ENCODE measurements at regions not wholly inside any gene's neighbourhood (a gene's known extent, or its start where the extent isn't known, plus 50 kb on each side); places are given as distances from the start of the nearest gene placed in this dataset.

- CTCF ChIA-PET: interaction anchor here (0.8 to 5.8 kb wide), 6 partner anchors 23 to 125 kb away, joined by 3 to 48 read pairs (median 10); no protein-coding TSS in a partner anchor
- no peak overlapping the region for H3K4me2 ChIP-seq (ENCODE audit: control insufficient read depth, insufficient read depth)
- intact Hi-C loops (cut with micrococcal nuclease; ENCODE audit: unreplicated experiment): no loop called here
- H3K4me1 ChIP-seq (ENCODE audit: control insufficient read depth, insufficient read depth, low read length): no peaks in the 10 kb centered on the region
- SMC1A ChIA-PET (ENCODE audit: uncharacterized antibody, unreplicated experiment): interaction anchor here (0.7 to 3.8 kb wide), 4 partner anchors 59 to 133 kb away, joined by 3 to 35 read pairs (median 5); no protein-coding TSS in a partner anchor
- no peak overlapping the region for H2AFZ ChIP-seq (ENCODE audit: control insufficient read depth, low read depth, low read length)
- in situ Hi-C loops (cut with MboI): no loop called here
- H3K27ac ChIP-seq (ENCODE audit: control insufficient read depth, insufficient read depth): no peak overlapping the region
- ATAC-seq: no peak
- DNase-seq (ENCODE audit: low read depth, low spot score): no peak
- no peaks in the 10 kb centered on the region for H4K20me1 ChIP-seq (ENCODE audit: control insufficient read depth, insufficient read depth)
- H3K9me3 ChIP-seq (replicated peaks; ENCODE audit: control insufficient read depth, insufficient read depth, low read length): no peaks in the 10 kb centered on the region
- no peaks in the 10 kb centered on the region for H3K27me3 ChIP-seq (replicated peaks in 1 of 2; ENCODE audit: control insufficient read depth in 2 of 2, insufficient read depth in 2 of 2, low read length in 1 of 2)
- BruUV-seq (replicated peaks): no TSS peak
- WGBS (ENCODE audit: insufficient coverage, insufficient replicate concordance, low lambda C conversion rate, missing lambda C conversion rate): 64% methylated on average over 9 of the region's 9 CpGs
- H3K36me3 ChIP-seq (ENCODE audit: control insufficient read depth in 2 of 2, insufficient read depth in 2 of 2, low read length in 1 of 2): no peaks in the 10 kb centered on the region
- FAIRE-seq: no peak
- H3K9ac ChIP-seq (ENCODE audit: control insufficient read depth, insufficient read depth, low read length): no peak overlapping the region
- H3K4me3 ChIP-seq: no peak overlapping the region
- no peak for TF ChIP-seq NR2C2 (IDR thresholded peaks at IDR 0.05; ENCODE audit: borderline replicate concordance, control insufficient read depth, insufficient read length, low read depth)
- TF ChIP-seq ETV6 (conservative IDR thresholded peaks at IDR 0.05 in 1 of 2, IDR thresholded peaks at IDR 0.05 in 1 of 2; ENCODE audit: borderline replicate concordance in 1 of 2, low read depth in 1 of 2): no peak
- TF ChIP-seq MEF2A (IDR thresholded peaks at IDR 0.05; ENCODE audit: insufficient read depth, low read depth, low read length): no peak
- no peak for TF ChIP-seq HDAC6 (IDR thresholded peaks at IDR 0.05; ENCODE audit: unreplicated experiment)
- TF ChIP-seq KLF5 (IDR thresholded peaks at IDR 0.05; ENCODE audit: partially characterized antibody): no peak
- TF ChIP-seq ZNF274 (IDR thresholded peaks at IDR 0.05; ENCODE audit: insufficient read depth, insufficient read length): no peak
- no peak for TF ChIP-seq USF2 (IDR thresholded peaks at IDR 0.05; ENCODE audit: borderline replicate concordance, low read depth, low read length)
- no peak for TF ChIP-seq SMAD5 (IDR thresholded peaks at IDR 0.05; ENCODE audit: low read depth)
- TF ChIP-seq PKNOX1 (IDR thresholded peaks at IDR 0.05): no peak
- TF ChIP-seq ATF2 (IDR thresholded peaks at IDR 0.05; ENCODE audit: low read length): no peak
- no peak for TF ChIP-seq RFX5 (IDR thresholded peaks at IDR 0.05; ENCODE audit: low read depth, low read length)
- no peak for TF ChIP-seq NFIC (IDR thresholded peaks at IDR 0.05; ENCODE audit: low read depth, low read length)
- POLR2A ChIA-PET: interaction anchor here (0.5 to 0.6 kb wide), 2 partner anchors 9 to 44 kb away, joined by 4 to 5 read pairs; no protein-coding TSS in a partner anchor
- H3K79me2 ChIP-seq (ENCODE audit: control insufficient read depth, insufficient read depth, low read length): peaks cover 14% of the 10 kb centered on the region
- RAD21 ChIA-PET (ENCODE audit: unreplicated experiment): interaction anchor here (0.9 to 3.6 kb wide), 3 partner anchors 9 to 59 kb away, joined by 3 to 21 read pairs (median 3); no protein-coding TSS in a partner anchor
Measured at GRCh38 chr1:39132505-39133339, 71.8 kb upstream of the MACF1 start.

Data from GM12878 (cell line).